HG02588 (cell line): ENCODE measurements at regions not wholly inside any gene's neighbourhood (a gene's known extent, or its start where the extent isn't known, plus 50 kb on each side); places are given as distances from the start of the nearest gene placed in this dataset.
"Not testable (repeated sequence)": the region's sequence is repeated elsewhere in the genome, so short reads cannot be mapped to it uniquely, and the experiment has no call there.

Experiments
- ATAC-seq: cut with Tn5 transposase; IDR thresholded peaks from one replicate; pipeline ENCODE4 v1.9.1; 2021; ENCODE audit warnings: mild to moderate bottlenecking, moderate library complexity; ENCODE audit not compliant: unreplicated experiment

- ATAC-seq = not testable (repeated sequence)
These were observed 89.7 kb upstream of the USP25 start for GRCh38 chr21:15640113-15640512.

- ATAC-seq = no peak
These were observed 85.3 kb upstream of the USP25 start for GRCh38 chr21:15644489-15644888.

GRCh38 chr21:15645830-15646229, 84.0 kb upstream of the USP25 start:
- ATAC-seq = no peak

- ATAC-seq = no peak
These were observed 79.0 kb upstream of the USP25 start for GRCh38 chr21:15650735-15651134.

GRCh38 chr21:15651172-15651571, 78.6 kb upstream of the USP25 start:
- no peak for ATAC-seq

- no peak for ATAC-seq
These were observed 76.1 kb upstream of the USP25 start for GRCh38 chr21:15653710-15654109.

GRCh38 chr21:15654171-15654570, 75.6 kb upstream of the USP25 start:
- no peak for ATAC-seq

- ATAC-seq = no peak
These were observed 69.9 kb upstream of the USP25 start for GRCh38 chr21:15659753-15660422.

GRCh38 chr21:15660423-15660804, 69.4 kb upstream of the USP25 start:
- ATAC-seq = no peak

- no peak for ATAC-seq
These were observed 62.8 kb upstream of the USP25 start for GRCh38 chr21:15667010-15667409.

- no peak for ATAC-seq
These were observed 62.0 kb upstream of the USP25 start for GRCh38 chr21:15667819-15668218.

GRCh38 chr21:15669247-15669646, 60.5 kb upstream of the USP25 start:
- ATAC-seq = no peak

GRCh38 chr21:15671188-15671587, 58.6 kb upstream of the USP25 start:
- ATAC-seq = no peak

- not testable (repeated sequence) for ATAC-seq
These were observed 57.2 kb upstream of the USP25 start for GRCh38 chr21:15672578-15672977.

- ATAC-seq = no peak
These were observed 52.8 kb upstream of the USP25 start for GRCh38 chr21:15676935-15677334.

- ATAC-seq = no peak
These were observed 50.2 kb upstream of the USP25 start for GRCh38 chr21:15679630-15680029.
